ENCODE measurements at regions not wholly inside any gene's neighbourhood (a gene's known extent, or its start where the extent isn't known, plus 50 kb on each side); places are given as distances from the start of the nearest gene placed in this dataset.

GRCh38 chr9:13879981-13880380, 434.0 kb downstream of the NFIB start:
- TF ChIP-seq, protein P1, sequence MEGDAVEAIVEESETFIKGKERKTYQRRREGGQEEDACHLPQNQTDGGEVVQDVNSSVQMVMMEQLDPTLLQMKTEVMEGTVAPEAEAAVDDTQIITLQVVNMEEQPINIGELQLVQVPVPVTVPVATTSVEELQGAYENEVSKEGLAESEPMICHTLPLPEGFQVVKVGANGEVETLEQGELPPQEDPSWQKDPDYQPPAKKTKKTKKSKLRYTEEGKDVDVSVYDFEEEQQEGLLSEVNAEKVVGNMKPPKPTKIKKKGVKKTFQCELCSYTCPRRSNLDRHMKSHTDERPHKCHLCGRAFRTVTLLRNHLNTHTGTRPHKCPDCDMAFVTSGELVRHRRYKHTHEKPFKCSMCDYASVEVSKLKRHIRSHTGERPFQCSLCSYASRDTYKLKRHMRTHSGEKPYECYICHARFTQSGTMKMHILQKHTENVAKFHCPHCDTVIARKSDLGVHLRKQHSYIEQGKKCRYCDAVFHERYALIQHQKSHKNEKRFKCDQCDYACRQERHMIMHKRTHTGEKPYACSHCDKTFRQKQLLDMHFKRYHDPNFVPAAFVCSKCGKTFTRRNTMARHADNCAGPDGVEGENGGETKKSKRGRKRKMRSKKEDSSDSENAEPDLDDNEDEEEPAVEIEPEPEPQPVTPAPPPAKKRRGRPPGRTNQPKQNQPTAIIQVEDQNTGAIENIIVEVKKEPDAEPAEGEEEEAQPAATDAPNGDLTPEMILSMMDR (IDR thresholded peaks at IDR 0.05), result no peak
- TF ChIP-seq POLR2A (IDR thresholded peaks at IDR 0.05), result no peak
- TF ChIP-seq POLR2AphosphoS5 (IDR thresholded peaks at IDR 0.05), result no peak
- no peak for TF ChIP-seq EP300 (IDR thresholded peaks at IDR 0.05)

All from suprapubic skin (tissue), 4 donors.